Skeletal muscle cell (primary cell): ENCODE measurements at regions not wholly inside any gene's neighbourhood (a gene's known extent, or its start where the extent isn't known, plus 50 kb on each side); places are given as distances from the start of the nearest gene placed in this dataset.

Source experiments
- DNase-seq: peaks from one replicate; pipeline ENCODE4 v3.0.0-alpha.2; 2010; ENCODE audit warnings: low read depth
- H3K4me3 ChIP-seq: 2 replicates; pipeline ENCODE4 v1.5.1; 2011; ENCODE audit warnings: low read depth, mild to moderate bottlenecking, control low read depth, low read length, moderate library complexity

- DNase-seq, result no peak
- H3K4me3 ChIP-seq, result no peak overlapping the region
Measured at GRCh38 chr18:72207280-72207679, 336.9 kb downstream of the CBLN2 start.

GRCh38 chr18:72206814-72207213, 337.3 kb downstream of the CBLN2 start:
- DNase-seq, result no peak
- no peak overlapping the region for H3K4me3 ChIP-seq

- DNase-seq, result no peak
- H3K4me3 ChIP-seq, result no peak overlapping the region
Measured at GRCh38 chr18:72201032-72201431, 343.1 kb downstream of the CBLN2 start.

- no peak for DNase-seq
- H3K4me3 ChIP-seq, result no peak overlapping the region
Measured at GRCh38 chr18:72197591-72197990, 346.6 kb downstream of the CBLN2 start.

GRCh38 chr18:72194072-72194471, 350.1 kb downstream of the CBLN2 start:
- H3K4me3 ChIP-seq, result no peak overlapping the region
- no peak for DNase-seq

- DNase-seq, result no peak
- no peak overlapping the region for H3K4me3 ChIP-seq
Measured at GRCh38 chr18:72187956-72188355, 356.2 kb downstream of the CBLN2 start.

- H3K4me3 ChIP-seq, result no peak overlapping the region
- DNase-seq, result no peak
Measured at GRCh38 chr18:72181241-72181764, 362.8 kb downstream of the CBLN2 start.

- DNase-seq, result no peak
- H3K4me3 ChIP-seq, result no peak overlapping the region
Measured at GRCh38 chr18:72180689-72181088, 363.5 kb downstream of the CBLN2 start.

- no peak overlapping the region for H3K4me3 ChIP-seq
- no peak for DNase-seq
Measured at GRCh38 chr18:72174972-72175649, 369.0 kb downstream of the CBLN2 start.

- DNase-seq, result no peak
- no peak overlapping the region for H3K4me3 ChIP-seq
Measured at GRCh38 chr18:72171596-72171995, 372.5 kb downstream of the CBLN2 start.

- no peak overlapping the region for H3K4me3 ChIP-seq
- no peak for DNase-seq
Measured at GRCh38 chr18:72161691-72162090, 382.5 kb downstream of the CBLN2 start.

- DNase-seq, result no peak
- H3K4me3 ChIP-seq, result no peak overlapping the region
Measured at GRCh38 chr18:72160510-72161445, 383.4 kb downstream of the CBLN2 start.

- DNase-seq, result no peak
- H3K4me3 ChIP-seq, result no peak overlapping the region
Measured at GRCh38 chr18:72155327-72155726, 388.8 kb downstream of the CBLN2 start.

GRCh38 chr18:72154926-72155325, 389.2 kb downstream of the CBLN2 start:
- no peak overlapping the region for H3K4me3 ChIP-seq
- no peak for DNase-seq

- H3K4me3 ChIP-seq, result no peak overlapping the region
- DNase-seq, result no peak
Measured at GRCh38 chr18:72152935-72153334, 391.2 kb downstream of the CBLN2 start.

GRCh38 chr18:72147830-72148229, 396.3 kb downstream of the CBLN2 start:
- no peak for DNase-seq
- H3K4me3 ChIP-seq, result no peak overlapping the region

- H3K4me3 ChIP-seq, result no peak overlapping the region
- no peak for DNase-seq
Measured at GRCh38 chr18:72140007-72140406, 404.1 kb downstream of the CBLN2 start.

GRCh38 chr18:72128649-72129048, 415.5 kb downstream of the CBLN2 start:
- H3K4me3 ChIP-seq, result no peak overlapping the region
- no peak for DNase-seq

GRCh38 chr18:72122103-72122502, 422.0 kb downstream of the CBLN2 start:
- no peak for DNase-seq

GRCh38 chr18:72119082-72119481, 425.1 kb downstream of the CBLN2 start:
- H3K4me3 ChIP-seq, result no peak overlapping the region
- no peak for DNase-seq

More at GRCh38 chr18:72122103-72122502, 422.0 kb downstream of the CBLN2 start:
- H3K4me3 ChIP-seq, result no peak overlapping the region
